HEK293 (cell line): ENCODE measurements at regions not wholly inside any gene's neighbourhood (a gene's known extent, or its start where the extent isn't known, plus 50 kb on each side); places are given as distances from the start of the nearest gene placed in this dataset.

Experiments
- TCF7L2 ChIP-seq: IDR thresholded peaks from 2 replicates; pipeline ENCODE4 v1.6.1; 2011; ENCODE audit warnings: low read depth, mild to moderate bottlenecking, inconsistent platforms, low read length, moderate library complexity, borderline replicate concordance
- TF ChIP-seq, protein P1 (sequence below): fragments of 450-650 bp; formaldehyde crosslinking; IDR thresholded peaks from 2 replicates; pipeline ENCODE4 v1.5.1; 2016; ENCODE audit warnings: missing biosample characterization, missing genetic modification characterization

DNA sequence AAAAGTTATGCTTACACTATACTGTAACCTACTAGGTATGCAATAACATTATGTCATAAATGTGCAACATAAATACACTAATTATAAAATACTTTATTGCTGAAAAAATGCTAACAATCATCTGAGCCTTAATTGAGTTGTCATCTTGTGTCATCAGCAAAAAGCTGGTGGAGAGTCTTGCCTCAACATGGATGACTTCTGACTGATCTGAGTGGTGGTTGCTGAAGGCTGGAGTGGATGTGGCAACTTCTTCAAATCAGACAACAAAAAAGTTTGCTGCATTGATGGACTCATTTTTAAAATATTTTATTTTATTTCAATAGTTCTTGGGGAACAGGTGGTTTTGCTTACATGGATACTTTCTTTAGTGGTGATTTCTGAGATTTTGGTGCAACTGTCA lies 93.9 kb upstream of the AMN1 start:
- TF ChIP-seq TCF7L2 = no peak
- TF ChIP-seq, protein P1, sequence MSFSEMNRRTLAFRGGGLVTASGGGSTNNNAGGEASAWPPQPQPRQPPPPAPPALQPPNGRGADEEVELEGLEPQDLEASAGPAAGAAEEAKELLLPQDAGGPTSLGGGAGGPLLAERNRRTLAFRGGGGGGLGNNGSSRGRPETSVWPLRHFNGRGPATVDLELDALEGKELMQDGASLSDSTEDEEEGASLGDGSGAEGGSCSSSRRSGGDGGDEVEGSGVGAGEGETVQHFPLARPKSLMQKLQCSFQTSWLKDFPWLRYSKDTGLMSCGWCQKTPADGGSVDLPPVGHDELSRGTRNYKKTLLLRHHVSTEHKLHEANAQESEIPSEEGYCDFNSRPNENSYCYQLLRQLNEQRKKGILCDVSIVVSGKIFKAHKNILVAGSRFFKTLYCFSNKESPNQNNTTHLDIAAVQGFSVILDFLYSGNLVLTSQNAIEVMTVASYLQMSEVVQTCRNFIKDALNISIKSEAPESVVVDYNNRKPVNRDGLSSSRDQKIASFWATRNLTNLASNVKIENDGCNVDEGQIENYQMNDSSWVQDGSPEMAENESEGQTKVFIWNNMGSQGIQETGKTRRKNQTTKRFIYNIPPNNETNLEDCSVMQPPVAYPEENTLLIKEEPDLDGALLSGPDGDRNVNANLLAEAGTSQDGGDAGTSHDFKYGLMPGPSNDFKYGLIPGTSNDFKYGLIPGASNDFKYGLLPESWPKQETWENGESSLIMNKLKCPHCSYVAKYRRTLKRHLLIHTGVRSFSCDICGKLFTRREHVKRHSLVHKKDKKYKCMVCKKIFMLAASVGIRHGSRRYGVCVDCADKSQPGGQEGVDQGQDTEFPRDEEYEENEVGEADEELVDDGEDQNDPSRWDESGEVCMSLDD (tag by site-specific recombination) = no peak
